ENCODE measurements at regions not wholly inside any gene's neighbourhood (a gene's known extent, or its start where the extent isn't known, plus 50 kb on each side); places are given as distances from the start of the nearest gene placed in this dataset.

DNA sequence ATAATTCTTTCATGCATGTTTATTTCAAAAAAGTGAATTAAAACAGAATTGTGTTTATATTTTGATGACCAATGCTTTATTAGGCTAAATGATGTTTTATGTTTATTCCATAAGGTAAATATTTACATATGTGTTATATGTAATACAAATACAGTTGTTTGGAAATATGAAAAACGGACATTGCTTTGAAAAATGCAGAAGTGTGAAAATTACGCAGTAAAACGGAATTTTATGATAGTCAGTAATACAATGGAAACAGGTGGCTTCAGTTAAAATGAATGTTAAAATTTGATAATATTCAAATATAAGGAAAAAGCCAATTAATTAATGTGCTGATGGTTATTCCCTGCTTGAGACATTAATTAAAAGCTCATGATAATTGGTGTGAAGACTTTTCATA, 1633.8 kb downstream of the MAT2B start:
- no peak for TF ChIP-seq CTCF (IDR thresholded peaks at IDR 0.05)
- Histone ChIP-seq H3K4me1 (no peaks in the 10 kb centered on the region), H3K4me3 (no peak overlapping the region), H3K36me3 (no peaks in the 10 kb centered on the region), H3K9me3 (no peaks in the 10 kb centered on the region), H3K27me3 (no peaks in the 10 kb centered on the region), H3K27ac (no peak overlapping the region)
- DNase-seq: no peak
- intact Hi-C loops (cut with DNase I; ENCODE audit: low total_unique reads): no loop called here

GRCh38 chr5:165139721-165140120, 1634.3 kb downstream of the MAT2B start:
- Histone ChIP-seq H3K36me3 (no peaks in the 10 kb centered on the region), H3K27ac (no peak overlapping the region), H3K4me1 (no peaks in the 10 kb centered on the region), H3K4me3 (no peak overlapping the region), H3K9me3 (no peaks in the 10 kb centered on the region), H3K27me3 (no peaks in the 10 kb centered on the region)
- TF ChIP-seq CTCF (IDR thresholded peaks at IDR 0.05): no peak
- intact Hi-C loops (cut with DNase I; ENCODE audit: low total_unique reads): no loop called here
- no peak for DNase-seq

- Histone ChIP-seq H3K36me3 (no peaks in the 10 kb centered on the region), H3K4me1 (no peaks in the 10 kb centered on the region), H3K27me3 (no peaks in the 10 kb centered on the region), H3K9me3 (no peaks in the 10 kb centered on the region), H3K27ac (no peak overlapping the region), H3K4me3 (no peak overlapping the region)
- intact Hi-C loops (cut with DNase I; ENCODE audit: low total_unique reads): no loop called here
- no peak for DNase-seq
- no peak for TF ChIP-seq CTCF (IDR thresholded peaks at IDR 0.05)
These were observed 1638.3 kb downstream of the MAT2B start for GRCh38 chr5:165143741-165144140.

- no peak for DNase-seq
- Histone ChIP-seq H3K4me1 (no peaks in the 10 kb centered on the region), H3K36me3 (no peaks in the 10 kb centered on the region), H3K27me3 (no peaks in the 10 kb centered on the region), H3K27ac (no peak overlapping the region), H3K4me3 (no peak overlapping the region), H3K9me3 (no peaks in the 10 kb centered on the region)
- TF ChIP-seq CTCF (IDR thresholded peaks at IDR 0.05): no peak
- intact Hi-C loops (cut with DNase I; ENCODE audit: low total_unique reads): no loop called here
These were observed 1644.0 kb downstream of the MAT2B start for GRCh38 chr5:165149431-165149830.

- no peak for TF ChIP-seq CTCF (IDR thresholded peaks at IDR 0.05)
- H3K4me1 ChIP-seq: no peaks in the 10 kb centered on the region
- no peak overlapping the region for H3K27ac ChIP-seq
- H3K27me3 ChIP-seq: no peaks in the 10 kb centered on the region
- H3K36me3 ChIP-seq: no peaks in the 10 kb centered on the region
- DNase-seq: no peak
- H3K4me3 ChIP-seq: no peak overlapping the region
- H3K9me3 ChIP-seq: no peaks in the 10 kb centered on the region
- intact Hi-C loops (cut with DNase I; ENCODE audit: low total_unique reads): no loop called here
These were observed 1646.6 kb downstream of the MAT2B start for GRCh38 chr5:165152058-165152457.

DNA sequence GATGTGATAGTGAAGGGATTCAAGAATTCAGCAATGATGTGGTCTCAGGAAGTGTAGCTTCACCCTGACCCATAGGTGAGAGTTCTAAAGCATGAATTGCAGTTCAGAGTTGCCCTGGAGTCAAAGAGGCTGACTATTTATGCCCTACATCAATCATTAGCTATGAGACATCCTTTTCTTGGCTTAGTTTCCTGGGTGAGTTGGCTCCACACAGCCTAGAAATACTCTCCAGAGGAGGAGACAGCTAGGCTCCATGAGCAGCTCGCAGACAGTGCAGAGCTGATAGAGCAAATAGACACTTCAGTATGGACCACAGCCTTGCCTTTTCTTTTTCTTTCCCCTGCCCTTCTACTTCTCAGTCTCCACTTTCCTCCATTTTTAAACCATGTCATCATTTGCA, 1651.8 kb downstream of the MAT2B start:
- intact Hi-C loops (cut with DNase I; ENCODE audit: low total_unique reads): no loop called here

More for the DNA sequence above, 1651.8 kb downstream of the MAT2B start:
- Histone ChIP-seq H3K27me3 (no peaks in the 10 kb centered on the region), H3K4me3 (no peak overlapping the region), H3K36me3 (no peaks in the 10 kb centered on the region), H3K4me1 (no peaks in the 10 kb centered on the region), H3K27ac (no peak overlapping the region), H3K9me3 (no peaks in the 10 kb centered on the region)
- TF ChIP-seq CTCF (IDR thresholded peaks at IDR 0.05): no peak
- no peak for DNase-seq

Measured in tibial artery (tissue), 4 donors.